Esophagus muscularis mucosa (tissue), 4 donors: ENCODE measurements at regions not wholly inside any gene's neighbourhood (a gene's known extent, or its start where the extent isn't known, plus 50 kb on each side); places are given as distances from the start of the nearest gene placed in this dataset.

ENCODE experiments used
- DNase-seq: peaks from one replicate; pipeline ENCODE4 v3.0.0-alpha.2; 2017; ENCODE audit errors: extremely low spot score
- H3K27ac ChIP-seq, 4 donors: fragments of 200-600 bp; sonication (generic); replicated peaks in 1 of 4; 1 replicate in 3 of 4; 2 replicates in 1 of 4; pipeline ENCODE4 v1.5.1; 2016 to 2019; ENCODE audit warnings: mild to moderate bottlenecking in 1 of 4
- H3K27me3 ChIP-seq, 4 donors: fragments of 200-600 bp; sonication (generic); one replicate each; pipeline versions ENCODE4 v1.5.1 to v1.6.0; 2016 to 2019
- H3K36me3 ChIP-seq, 4 donors: fragments of 200-600 bp; sonication (generic); one replicate each; pipeline ENCODE4 v1.5.1; 2016 to 2019
- H3K4me1 ChIP-seq, 4 donors: fragments of 200-600 bp; sonication (generic); one replicate each; pipeline ENCODE4 v1.5.1; 2016 to 2019
- H3K4me3 ChIP-seq, 4 donors: fragments of 200-600 bp; sonication (generic); 1 replicate in 2 of 4; 2 replicates in 2 of 4; pipeline ENCODE4 v1.5.1; 2016 to 2019; ENCODE audit warnings: mild to moderate bottlenecking in 4 of 4, moderate library complexity in 1 of 4
- H3K9me3 ChIP-seq, 4 donors: fragments of 200-600 bp; sonication (generic); 1 replicate in 3 of 4; 2 replicates in 1 of 4; pipeline ENCODE4 v1.5.1; 2016 to 2019
- CTCF ChIP-seq, 3 experiments: fragments of 200-600 bp in 2 of 3; fragments of 450-650 bp in 1 of 3; sonication (generic) in 2 of 3; IDR thresholded peaks; one replicate each; pipeline ENCODE4 v1.5.1; 2017 to 2019; ENCODE audit warnings: antibody characterized with exemption in 3 of 3, mild to moderate bottlenecking in 2 of 3, moderate library complexity in 1 of 3
- EP300 ChIP-seq: sonication (generic); formaldehyde crosslinking; IDR thresholded peaks from one replicate; pipeline ENCODE4 v1.6.1; 2017; ENCODE audit warnings: antibody characterized with exemption
- POLR2A ChIP-seq: fragments of 450-650 bp; IDR thresholded peaks from one replicate; pipeline ENCODE4 v1.6.1; 2017; ENCODE audit warnings: antibody characterized with exemption, moderate library complexity, mild to moderate bottlenecking, low read depth
- POLR2AphosphoS5 ChIP-seq, 2 donors: sonication (generic); formaldehyde crosslinking; IDR thresholded peaks; one replicate each; pipeline ENCODE4 v1.6.1; 2017; ENCODE audit warnings: antibody characterized with exemption in 2 of 2
- WGBS: methylation state at CpG from one replicate; pipeline ENCODE4 v1.1.5; 2018; 5-methylcytosine and 5-hydroxymethylcytosine counted together
- intact Hi-C: fragments of 100-400 bp; cut with DNase I; formaldehyde crosslinking; loops from one replicate; pipeline ENCODE4 v1.15.1; 2023

GRCh38 chr16:86401126-86401525, 109.2 kb upstream of the FOXF1 start:
- H3K4me3 ChIP-seq: no peak overlapping the region
- WGBS: 89% methylated on average over 5 of the region's 8 CpGs
- no peak for DNase-seq
- peaks cover 2 to 30% (median 21%) of the 10 kb centered on the region in 4 donors for H3K4me1 ChIP-seq
- no peaks in the 10 kb centered on the region for H3K27me3 ChIP-seq
- no peaks in the 10 kb centered on the region for H3K36me3 ChIP-seq
- H3K9me3 ChIP-seq: no peaks in the 10 kb centered on the region
- TF ChIP-seq POLR2AphosphoS5 (IDR thresholded peaks at IDR 0.05) (no peak), CTCF (IDR thresholded peaks at IDR 0.05) (no peak), EP300 (no peak)
- intact Hi-C loops: no loop called here
- H3K27ac ChIP-seq: no peak overlapping the region

GRCh38 chr16:86403085-86403484, 107.2 kb upstream of the FOXF1 start:
- Histone ChIP-seq H3K9me3 (no peaks in the 10 kb centered on the region), H3K36me3 (no peaks in the 10 kb centered on the region), H3K4me1 (peaks cover 0 to 21% (median 11%) of the 10 kb centered on the region in 4 donors), H3K4me3 (no peak overlapping the region), H3K27ac (no peak overlapping the region), H3K27me3 (no peaks in the 10 kb centered on the region)
- intact Hi-C loops: no loop called here
- 89% methylated on average over 7 of the region's 7 CpGs for WGBS
- DNase-seq: no peak
- TF ChIP-seq EP300 (no peak), POLR2A (no peak)

- TF ChIP-seq CTCF (IDR thresholded peaks at IDR 0.05) (no peak), POLR2AphosphoS5 (IDR thresholded peaks at IDR 0.05) (no peak), EP300 (no peak), POLR2A (no peak)
- Histone ChIP-seq H3K36me3 (no peaks in the 10 kb centered on the region), H3K4me3 (no peak overlapping the region), H3K4me1 (peaks cover 0 to 25% (median 11%) of the 10 kb centered on the region in 4 donors), H3K27me3 (no peaks in the 10 kb centered on the region), H3K27ac (no peak overlapping the region), H3K9me3 (no peaks in the 10 kb centered on the region)
- DNase-seq: no peak
- 78% methylated on average over 8 of the region's 8 CpGs for WGBS
- intact Hi-C loops: no loop called here
Observed at GRCh38 chr16:86403541-86404163, 106.7 kb upstream of the FOXF1 start.

- intact Hi-C loops: no loop called here
- no peaks in the 10 kb centered on the region for H3K27me3 ChIP-seq
- H3K36me3 ChIP-seq: no peaks in the 10 kb centered on the region
- H3K27ac ChIP-seq: no peak overlapping the region
- H3K4me3 ChIP-seq: no peak overlapping the region
- TF ChIP-seq CTCF (IDR thresholded peaks at IDR 0.05): no peak
- no peak for TF ChIP-seq POLR2AphosphoS5 (IDR thresholded peaks at IDR 0.05)
- no peak for TF ChIP-seq POLR2A
- no peak for TF ChIP-seq EP300
- peaks cover 0 to 35% (median 14%) of the 10 kb centered on the region in 4 donors for H3K4me1 ChIP-seq
- H3K9me3 ChIP-seq: no peaks in the 10 kb centered on the region
- DNase-seq: no peak
- 63% methylated on average over 9 of the region's 12 CpGs for WGBS
Observed at GRCh38 chr16:86404678-86405077, 105.6 kb upstream of the FOXF1 start.

- intact Hi-C loops: no loop called here
- TF ChIP-seq POLR2AphosphoS5 (IDR thresholded peaks at IDR 0.05) (no peak), EP300 (no peak), POLR2A (no peak), CTCF (IDR thresholded peaks at IDR 0.05) (no peak)
- no peaks in the 10 kb centered on the region for H3K36me3 ChIP-seq
- peaks cover 0 to 38% (median 16%) of the 10 kb centered on the region in 4 donors for H3K4me1 ChIP-seq
- no peak overlapping the region for H3K4me3 ChIP-seq
- peak overlapping the region in 1 of 4 donors; percentile 27 for H3K27ac ChIP-seq
- H3K27me3 ChIP-seq: no peaks in the 10 kb centered on the region
- H3K9me3 ChIP-seq: peaks cover 0 to under 1% (median 0%) of the 10 kb centered on the region in 4 donors
- DNase-seq: no peak
- 64% methylated on average over 12 of the region's 12 CpGs for WGBS
Observed at GRCh38 chr16:86405319-86405718, 105.0 kb upstream of the FOXF1 start.
